RWPE1 (cell line): ENCODE measurements at regions not wholly inside any gene's neighbourhood (a gene's known extent, or its start where the extent isn't known, plus 50 kb on each side); places are given as distances from the start of the nearest gene placed in this dataset.

ENCODE experiments used
- CTCF ChIA-PET: fragments of 350-600 bp; sonication (Branson Sonifier 250); formaldehyde crosslinking; extraction: SDS; loops from one replicate; lab custom pipeline; 2021; lab: Yijun Ruan, JAX
- POLR2A ChIA-PET: fragments of 400-600 bp; formaldehyde crosslinking; extraction: SDS; loops from one replicate; lab custom pipeline; 2020; ENCODE audit warnings: antibody characterized with exemption; ENCODE audit not compliant: low non-redundant PET; lab: Yijun Ruan, JAX
- DNase-seq: peaks from one replicate; pipeline ENCODE4 v3.0.0; 2012; ENCODE audit warnings: low spot score
- H3K27ac ChIP-seq: fragments of 450-650 bp; 2 replicates; pipeline ENCODE4 v1.5.1; 2017
- TF ChIP-seq, protein P1 (sequence below): fragments of 450-650 bp; conservative IDR thresholded peaks from 2 replicates; pipeline ENCODE4 v1.5.1; 2017; ENCODE audit warnings: low read depth, mild to moderate bottlenecking

GRCh38 chr20:56885521-56885920 lies 256.4 kb downstream of the TFAP2C start:
- ChIA-PET CTCF (interaction anchor here (0.6 to 1.0 kb wide), 2 partner anchors 131 to 446 kb away, joined by 3 read pairs; no protein-coding TSS in a partner anchor), POLR2A (no interaction called here)
- DNase-seq: no peak
- TF ChIP-seq, protein P1, sequence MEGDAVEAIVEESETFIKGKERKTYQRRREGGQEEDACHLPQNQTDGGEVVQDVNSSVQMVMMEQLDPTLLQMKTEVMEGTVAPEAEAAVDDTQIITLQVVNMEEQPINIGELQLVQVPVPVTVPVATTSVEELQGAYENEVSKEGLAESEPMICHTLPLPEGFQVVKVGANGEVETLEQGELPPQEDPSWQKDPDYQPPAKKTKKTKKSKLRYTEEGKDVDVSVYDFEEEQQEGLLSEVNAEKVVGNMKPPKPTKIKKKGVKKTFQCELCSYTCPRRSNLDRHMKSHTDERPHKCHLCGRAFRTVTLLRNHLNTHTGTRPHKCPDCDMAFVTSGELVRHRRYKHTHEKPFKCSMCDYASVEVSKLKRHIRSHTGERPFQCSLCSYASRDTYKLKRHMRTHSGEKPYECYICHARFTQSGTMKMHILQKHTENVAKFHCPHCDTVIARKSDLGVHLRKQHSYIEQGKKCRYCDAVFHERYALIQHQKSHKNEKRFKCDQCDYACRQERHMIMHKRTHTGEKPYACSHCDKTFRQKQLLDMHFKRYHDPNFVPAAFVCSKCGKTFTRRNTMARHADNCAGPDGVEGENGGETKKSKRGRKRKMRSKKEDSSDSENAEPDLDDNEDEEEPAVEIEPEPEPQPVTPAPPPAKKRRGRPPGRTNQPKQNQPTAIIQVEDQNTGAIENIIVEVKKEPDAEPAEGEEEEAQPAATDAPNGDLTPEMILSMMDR: no peak
- no peak overlapping the region for H3K27ac ChIP-seq

GRCh38 chr20:56890011-56890410 lies 260.9 kb downstream of the TFAP2C start:
- no peak overlapping the region for H3K27ac ChIP-seq
- CTCF ChIA-PET: interaction anchor here (0.7 to 0.8 kb wide), 2 partner anchors 10 to 1198 kb away, joined by 3 read pairs; no protein-coding TSS in a partner anchor
- TF ChIP-seq, protein P1: no peak
- POLR2A ChIA-PET: no interaction called here
- DNase-seq: no peak

- no peak overlapping the region for H3K27ac ChIP-seq
- no peak for DNase-seq
- CTCF ChIA-PET: interaction anchor here (0.6 kb wide), 1 partner anchor 144 kb away, joined by 7 read pairs; no protein-coding TSS in a partner anchor
- POLR2A ChIA-PET: no interaction called here
- TF ChIP-seq, protein P1: no peak
Measured at GRCh38 chr20:56893226-56893917, 264.3 kb downstream of the TFAP2C start.

DNA sequence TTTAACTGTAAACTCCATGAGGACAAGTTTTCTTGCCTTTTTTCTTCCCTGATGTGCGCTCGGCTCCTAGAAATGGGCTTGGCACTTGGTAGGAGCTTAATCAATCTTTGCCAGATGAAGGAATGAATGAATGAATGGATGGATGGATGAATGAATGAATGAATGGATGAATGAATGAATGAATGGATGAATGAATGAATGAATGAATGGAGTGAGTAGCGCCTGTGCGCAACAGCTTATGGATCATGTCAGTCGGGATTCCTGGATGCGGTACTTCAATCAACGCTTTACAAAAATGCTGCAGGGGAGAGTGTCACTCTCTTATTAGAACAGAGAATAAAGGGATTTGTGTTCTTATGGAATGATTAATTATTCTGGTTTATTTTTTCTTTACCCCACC lies 267.3 kb downstream of the TFAP2C start:
- H3K27ac ChIP-seq: no peak overlapping the region
- DNase-seq: no peak
- TF ChIP-seq, protein P1: no peak
- ChIA-PET CTCF (interaction anchor here (0.6 kb wide), 1 partner anchor 1060 kb away, joined by 3 read pairs; no protein-coding TSS in a partner anchor), POLR2A (no interaction called here)

GRCh38 chr20:56897318-56897957 lies 268.3 kb downstream of the TFAP2C start:
- H3K27ac ChIP-seq: no peak overlapping the region
- POLR2A ChIA-PET: no interaction called here
- CTCF ChIA-PET: interaction anchor here (0.6 to 1.1 kb wide), 4 partner anchors 48 to 337 kb away, joined by 3 to 5 read pairs (median 4); no protein-coding TSS in a partner anchor
- no peak for DNase-seq
- TF ChIP-seq, protein P1: no peak

DNA sequence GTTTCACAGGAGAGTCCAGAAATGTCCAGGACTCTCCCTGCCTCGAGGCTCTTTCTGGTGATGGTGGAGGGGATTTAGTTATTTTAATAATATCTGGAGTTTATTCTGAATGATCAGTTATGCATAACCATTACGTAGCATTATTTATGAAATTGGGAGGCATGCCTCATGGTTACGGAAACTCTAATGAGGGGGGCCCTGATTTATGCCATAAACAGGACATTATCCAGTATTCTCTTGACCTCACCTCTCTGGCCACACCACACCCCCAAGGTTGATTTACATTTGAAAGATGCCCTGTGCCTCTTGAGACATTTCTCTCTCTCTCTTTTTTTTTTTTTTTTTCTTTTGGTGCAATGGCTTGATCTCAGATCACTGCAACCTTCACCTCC lies 268.8 kb downstream of the TFAP2C start:
- TF ChIP-seq, protein P1: no peak
- H3K27ac ChIP-seq: no peak overlapping the region
- DNase-seq: no peak
- POLR2A ChIA-PET: no interaction called here
- CTCF ChIA-PET: interaction anchor here (0.6 to 1.1 kb wide), 2 partner anchors 47 to 98 kb away, joined by 3 to 4 read pairs; no protein-coding TSS in a partner anchor
